T-helper 1 cell treated with Interleukin-12 subunit alpha and Interleukin-12 subunit beta and Interleukin-4 antibody, amounts not matched to agents 30 μg/mL and 1 μg/mL, for 36 hours (primary cell): ENCODE measurements at regions not wholly inside any gene's neighbourhood (a gene's known extent, or its start where the extent isn't known, plus 50 kb on each side); places are given as distances from the start of the nearest gene placed in this dataset.
"Not testable (repeated sequence)": the region's sequence is repeated elsewhere in the genome, so short reads cannot be mapped to it uniquely, and the experiment has no call there.

Source experiments
- H3K27ac Mint-ChIP-seq: one replicate; pipeline ENCODE4 v1.8.0; 2021; ENCODE audit warnings: mild to moderate bottlenecking, mixed read lengths
- H3K27me3 Mint-ChIP-seq: one replicate; pipeline ENCODE4 v1.8.0; 2021; ENCODE audit warnings: low read depth, mixed read lengths
- H3K36me3 Mint-ChIP-seq: one replicate; pipeline ENCODE4 v1.8.0; 2021; ENCODE audit warnings: low read depth, mixed read lengths
- H3K4me1 Mint-ChIP-seq: one replicate; pipeline ENCODE4 v1.8.0; 2021; ENCODE audit warnings: low read depth, mixed read lengths
- H3K4me3 Mint-ChIP-seq: one replicate; pipeline ENCODE4 v1.8.0; 2021; ENCODE audit warnings: mild to moderate bottlenecking, moderate library complexity, mixed read lengths
- H3K9me3 Mint-ChIP-seq: one replicate; pipeline ENCODE4 v1.8.0; 2021; ENCODE audit warnings: mixed read lengths

- H3K27me3 Mint-ChIP-seq: no peaks in the 10 kb centered on the region
- H3K36me3 Mint-ChIP-seq: no peaks in the 10 kb centered on the region
- H3K9me3 Mint-ChIP-seq: no peaks in the 10 kb centered on the region
- H3K27ac Mint-ChIP-seq: no peak overlapping the region
- no peak overlapping the region for H3K4me3 Mint-ChIP-seq
- H3K4me1 Mint-ChIP-seq: no peaks in the 10 kb centered on the region
Observed at GRCh38 chr7:47074702-47075153, 507.2 kb downstream of the TNS3 start.

GRCh38 chr7:47073284-47073683 is 508.6 kb downstream of the TNS3 start:
- Mint-ChIP-seq H3K36me3 (no peaks in the 10 kb centered on the region), H3K4me1 (no peaks in the 10 kb centered on the region), H3K27me3 (no peaks in the 10 kb centered on the region), H3K9me3 (no peaks in the 10 kb centered on the region), H3K4me3 (no peak overlapping the region), H3K27ac (no peak overlapping the region)

- H3K36me3 Mint-ChIP-seq: no peaks in the 10 kb centered on the region
Observed at GRCh38 chr7:47071866-47072265, 510.0 kb downstream of the TNS3 start.

GRCh38 chr7:47069385-47070076 is 512.4 kb downstream of the TNS3 start:
- no peak overlapping the region for H3K27ac Mint-ChIP-seq
- no peak overlapping the region for H3K4me3 Mint-ChIP-seq
- H3K27me3 Mint-ChIP-seq: no peaks in the 10 kb centered on the region
- no peaks in the 10 kb centered on the region for H3K4me1 Mint-ChIP-seq
- no peaks in the 10 kb centered on the region for H3K36me3 Mint-ChIP-seq
- no peaks in the 10 kb centered on the region for H3K9me3 Mint-ChIP-seq

More at GRCh38 chr7:47071866-47072265, 510.0 kb downstream of the TNS3 start:
- Mint-ChIP-seq H3K4me3 (no peak overlapping the region), H3K9me3 (no peaks in the 10 kb centered on the region), H3K4me1 (no peaks in the 10 kb centered on the region), H3K27ac (no peak overlapping the region), H3K27me3 (no peaks in the 10 kb centered on the region)

GRCh38 chr7:47066976-47067614 is 514.8 kb downstream of the TNS3 start:
- Mint-ChIP-seq H3K36me3 (no peaks in the 10 kb centered on the region), H3K4me3 (no peak overlapping the region), H3K9me3 (no peaks in the 10 kb centered on the region), H3K27ac (no peak overlapping the region), H3K4me1 (no peaks in the 10 kb centered on the region), H3K27me3 (no peaks in the 10 kb centered on the region)

GRCh38 chr7:47056731-47057130 is 525.2 kb downstream of the TNS3 start:
- H3K36me3 Mint-ChIP-seq: no peaks in the 10 kb centered on the region
- peaks cover 9% of the 10 kb centered on the region for H3K9me3 Mint-ChIP-seq
- no peaks in the 10 kb centered on the region for H3K4me1 Mint-ChIP-seq
- H3K27ac Mint-ChIP-seq: no peak overlapping the region
- peaks cover 5% of the 10 kb centered on the region for H3K27me3 Mint-ChIP-seq
- no peak overlapping the region for H3K4me3 Mint-ChIP-seq

GRCh38 chr7:47052541-47053208 is 529.2 kb downstream of the TNS3 start:
- H3K4me3 Mint-ChIP-seq, H3K4me1 Mint-ChIP-seq, H3K27me3 Mint-ChIP-seq, H3K27ac Mint-ChIP-seq, H3K36me3 Mint-ChIP-seq, H3K9me3 Mint-ChIP-seq: not testable (repeated sequence)

GRCh38 chr7:47049234-47049774 is 532.6 kb downstream of the TNS3 start:
- Mint-ChIP-seq H3K27ac (no peak overlapping the region), H3K36me3 (no peaks in the 10 kb centered on the region), H3K27me3 (peaks cover 5% of the 10 kb centered on the region), H3K4me3 (no peak overlapping the region), H3K9me3 (peaks cover 9% of the 10 kb centered on the region), H3K4me1 (no peaks in the 10 kb centered on the region)

GRCh38 chr7:47047384-47047783 is 534.5 kb downstream of the TNS3 start:
- no peak overlapping the region for H3K4me3 Mint-ChIP-seq
- H3K27me3 Mint-ChIP-seq: no peaks in the 10 kb centered on the region
- H3K4me1 Mint-ChIP-seq: no peaks in the 10 kb centered on the region

GRCh38 chr7:47046949-47047348 is 535.0 kb downstream of the TNS3 start:
- H3K4me3 Mint-ChIP-seq: no peak overlapping the region
- no peaks in the 10 kb centered on the region for H3K36me3 Mint-ChIP-seq
- H3K27me3 Mint-ChIP-seq: no peaks in the 10 kb centered on the region
- no peaks in the 10 kb centered on the region for H3K4me1 Mint-ChIP-seq
- H3K27ac Mint-ChIP-seq: no peak overlapping the region
- H3K9me3 Mint-ChIP-seq: no peaks in the 10 kb centered on the region

More at GRCh38 chr7:47047384-47047783, 534.5 kb downstream of the TNS3 start:
- Mint-ChIP-seq H3K36me3 (no peaks in the 10 kb centered on the region), H3K9me3 (no peaks in the 10 kb centered on the region), H3K27ac (no peak overlapping the region)

GRCh38 chr7:47045207-47046051 is 536.5 kb downstream of the TNS3 start:
- no peak overlapping the region for H3K4me3 Mint-ChIP-seq
- H3K27me3 Mint-ChIP-seq: no peaks in the 10 kb centered on the region
- H3K36me3 Mint-ChIP-seq: no peaks in the 10 kb centered on the region
- no peak overlapping the region for H3K27ac Mint-ChIP-seq
- H3K9me3 Mint-ChIP-seq: no peaks in the 10 kb centered on the region
- no peaks in the 10 kb centered on the region for H3K4me1 Mint-ChIP-seq

- H3K36me3 Mint-ChIP-seq: no peaks in the 10 kb centered on the region
- H3K27ac Mint-ChIP-seq: no peak overlapping the region
- no peaks in the 10 kb centered on the region for H3K27me3 Mint-ChIP-seq
- H3K4me3 Mint-ChIP-seq: no peak overlapping the region
- no peaks in the 10 kb centered on the region for H3K4me1 Mint-ChIP-seq
- no peaks in the 10 kb centered on the region for H3K9me3 Mint-ChIP-seq
Observed at GRCh38 chr7:47044625-47045024, 537.3 kb downstream of the TNS3 start.

- Mint-ChIP-seq H3K4me1 (no peaks in the 10 kb centered on the region), H3K36me3 (no peaks in the 10 kb centered on the region), H3K27me3 (no peaks in the 10 kb centered on the region), H3K27ac (no peak overlapping the region), H3K4me3 (no peak overlapping the region), H3K9me3 (no peaks in the 10 kb centered on the region)
Observed at GRCh38 chr7:47043304-47043703, 538.6 kb downstream of the TNS3 start.

GRCh38 chr7:47042669-47043068 is 539.2 kb downstream of the TNS3 start:
- Mint-ChIP-seq H3K4me3 (no peak overlapping the region), H3K36me3 (no peaks in the 10 kb centered on the region), H3K9me3 (no peaks in the 10 kb centered on the region), H3K27me3 (no peaks in the 10 kb centered on the region), H3K4me1 (no peaks in the 10 kb centered on the region), H3K27ac (no peak overlapping the region)
